ENCODE measurements at regions not wholly inside any gene's neighbourhood (a gene's known extent, or its start where the extent isn't known, plus 50 kb on each side); places are given as distances from the start of the nearest gene placed in this dataset.

DNA sequence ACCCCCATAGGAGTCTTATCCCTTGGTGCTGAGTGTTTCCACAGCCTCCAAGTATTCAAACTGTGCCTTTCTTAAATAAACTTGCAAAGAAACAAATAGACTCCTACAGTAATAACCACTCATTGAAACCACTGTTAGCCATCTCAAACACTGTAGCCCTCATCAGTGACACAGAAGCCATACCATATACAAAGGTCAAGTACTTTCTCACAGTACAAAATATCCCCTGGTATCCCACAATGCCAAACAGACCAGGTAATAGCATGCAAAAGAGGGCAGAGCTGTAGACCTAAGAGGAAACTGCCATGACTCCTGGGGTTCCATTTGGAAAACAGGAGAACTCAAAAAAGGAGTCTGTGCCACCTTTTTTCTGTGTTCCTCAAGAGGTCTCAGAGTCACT, 173.8 kb upstream of the PPP1R2C start:
- TF ChIP-seq, protein P1, sequence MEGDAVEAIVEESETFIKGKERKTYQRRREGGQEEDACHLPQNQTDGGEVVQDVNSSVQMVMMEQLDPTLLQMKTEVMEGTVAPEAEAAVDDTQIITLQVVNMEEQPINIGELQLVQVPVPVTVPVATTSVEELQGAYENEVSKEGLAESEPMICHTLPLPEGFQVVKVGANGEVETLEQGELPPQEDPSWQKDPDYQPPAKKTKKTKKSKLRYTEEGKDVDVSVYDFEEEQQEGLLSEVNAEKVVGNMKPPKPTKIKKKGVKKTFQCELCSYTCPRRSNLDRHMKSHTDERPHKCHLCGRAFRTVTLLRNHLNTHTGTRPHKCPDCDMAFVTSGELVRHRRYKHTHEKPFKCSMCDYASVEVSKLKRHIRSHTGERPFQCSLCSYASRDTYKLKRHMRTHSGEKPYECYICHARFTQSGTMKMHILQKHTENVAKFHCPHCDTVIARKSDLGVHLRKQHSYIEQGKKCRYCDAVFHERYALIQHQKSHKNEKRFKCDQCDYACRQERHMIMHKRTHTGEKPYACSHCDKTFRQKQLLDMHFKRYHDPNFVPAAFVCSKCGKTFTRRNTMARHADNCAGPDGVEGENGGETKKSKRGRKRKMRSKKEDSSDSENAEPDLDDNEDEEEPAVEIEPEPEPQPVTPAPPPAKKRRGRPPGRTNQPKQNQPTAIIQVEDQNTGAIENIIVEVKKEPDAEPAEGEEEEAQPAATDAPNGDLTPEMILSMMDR (IDR thresholded peaks at IDR 0.05; ENCODE audit: low read length) = no peak
- no peak for TF ChIP-seq EZH2 (optimal IDR thresholded peaks at IDR 0.05; ENCODE audit: low read depth, low read length)
- TF ChIP-seq EZH2phosphoT487 (IDR thresholded peaks at IDR 0.05; ENCODE audit: low read length) = no peak
- H3K36me3 ChIP-seq (replicated peaks; ENCODE audit: insufficient read depth, low read length) = no peaks in the 10 kb centered on the region
- H3K9me3 ChIP-seq (replicated peaks; ENCODE audit: insufficient read depth, low read length) = no peaks in the 10 kb centered on the region
- H3K27me3 ChIP-seq (replicated peaks; ENCODE audit: insufficient read depth, low read length) = no peaks in the 10 kb centered on the region
- no peak overlapping the region for H3K4me3 ChIP-seq (ENCODE audit: low read length)
- no peaks in the 10 kb centered on the region for H3K79me2 ChIP-seq (ENCODE audit: low read length)
- no peaks in the 10 kb centered on the region for H3F3A ChIP-seq (ENCODE audit: insufficient read depth, low read length)
- peaks cover 15% of the 10 kb centered on the region for H3K4me1 ChIP-seq (ENCODE audit: low read length)
- DNase-seq = no peak
- H3K9me2 ChIP-seq (replicated peaks; ENCODE audit: insufficient read depth, low read length) = no peaks in the 10 kb centered on the region
- H3K27ac ChIP-seq (ENCODE audit: low read length) = no peak overlapping the region
- H3K9ac ChIP-seq (ENCODE audit: low read length) = no peak overlapping the region
- H2AFZ ChIP-seq (ENCODE audit: low read length) = no peak overlapping the region
- H4K20me1 ChIP-seq (ENCODE audit: insufficient read depth, low read length) = no peaks in the 10 kb centered on the region
- no peak overlapping the region for H3K4me2 ChIP-seq (ENCODE audit: low read depth, low read length)

DNA sequence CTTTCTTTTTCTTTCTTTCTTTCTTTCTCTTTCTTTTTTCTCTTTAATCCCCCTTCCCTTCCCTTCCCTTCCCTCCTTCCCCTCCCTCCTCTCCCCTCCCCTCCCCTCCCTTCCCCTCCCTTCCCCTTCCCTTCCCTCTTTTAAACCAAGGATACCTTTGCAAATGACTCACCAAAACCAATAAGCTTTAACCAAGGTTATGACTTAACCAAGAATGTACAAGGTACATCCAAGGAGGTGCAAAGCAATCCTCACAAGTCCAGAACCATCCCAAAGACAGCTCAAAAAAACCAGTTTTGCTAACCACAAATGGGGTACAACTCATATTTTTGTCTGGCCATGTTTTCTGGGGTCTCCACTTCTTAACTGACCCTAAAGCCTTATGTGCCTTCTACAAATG, 174.7 kb upstream of the PPP1R2C start:
- Histone ChIP-seq H3F3A (ENCODE audit: insufficient read depth, low read length) (no peaks in the 10 kb centered on the region), H3K79me2 (ENCODE audit: low read length) (no peaks in the 10 kb centered on the region), H3K27me3 (replicated peaks; ENCODE audit: insufficient read depth, low read length) (no peaks in the 10 kb centered on the region), H3K27ac (ENCODE audit: low read length) (no peak overlapping the region), H3K4me1 (ENCODE audit: low read length) (peaks cover 15% of the 10 kb centered on the region), H2AFZ (ENCODE audit: low read length) (no peak overlapping the region), H3K4me3 (ENCODE audit: low read length) (no peak overlapping the region), H4K20me1 (ENCODE audit: insufficient read depth, low read length) (no peaks in the 10 kb centered on the region), H3K9ac (ENCODE audit: low read length) (no peak overlapping the region), H3K36me3 (replicated peaks; ENCODE audit: insufficient read depth, low read length) (no peaks in the 10 kb centered on the region), H3K4me2 (ENCODE audit: low read depth, low read length) (no peak overlapping the region), H3K9me3 (replicated peaks; ENCODE audit: insufficient read depth, low read length) (no peaks in the 10 kb centered on the region), H3K9me2 (replicated peaks; ENCODE audit: insufficient read depth, low read length) (no peaks in the 10 kb centered on the region)
- no peak for DNase-seq
- TF ChIP-seq, protein P1 (IDR thresholded peaks at IDR 0.05; ENCODE audit: low read length) = no peak
- TF ChIP-seq EZH2 (optimal IDR thresholded peaks at IDR 0.05; ENCODE audit: low read depth, low read length) (no peak), EZH2phosphoT487 (IDR thresholded peaks at IDR 0.05; ENCODE audit: low read length) (no peak)

DNA sequence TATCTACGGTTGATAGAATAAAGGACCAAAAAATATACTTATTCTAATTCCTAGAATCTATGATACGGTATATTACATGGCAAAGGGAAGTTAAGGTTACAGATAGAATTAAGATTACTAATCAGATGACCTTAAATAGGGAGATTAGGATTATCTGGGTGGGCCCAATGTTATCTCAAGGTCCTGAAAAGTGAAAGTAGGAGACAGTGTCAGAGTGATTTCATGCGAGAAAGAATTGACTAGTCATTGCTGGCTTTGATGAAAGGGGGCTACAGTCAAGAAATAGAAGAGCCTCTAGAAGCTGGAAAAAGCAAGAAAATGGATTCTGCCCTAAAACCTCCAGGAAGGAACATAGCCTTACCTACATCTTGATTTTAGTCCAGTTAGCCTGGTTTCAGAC, 176.9 kb upstream of the PPP1R2C start:
- no peak for DNase-seq
- Histone ChIP-seq H3K4me3 (ENCODE audit: low read length) (no peak overlapping the region), H3K4me2 (ENCODE audit: low read depth, low read length) (peak overlapping the region; percentile 29; the same call in 1 of the 2 replicates), H2AFZ (ENCODE audit: low read length) (no peak overlapping the region), H3K27ac (ENCODE audit: low read length) (peak overlapping the region; percentile 57; the same call in 1 of the 2 replicates), H3K9me2 (replicated peaks; ENCODE audit: insufficient read depth, low read length) (no peaks in the 10 kb centered on the region), H3K36me3 (replicated peaks; ENCODE audit: insufficient read depth, low read length) (no peaks in the 10 kb centered on the region), H3K9me3 (replicated peaks; ENCODE audit: insufficient read depth, low read length) (no peaks in the 10 kb centered on the region), H3K4me1 (ENCODE audit: low read length) (peaks cover 15% of the 10 kb centered on the region), H3K9ac (ENCODE audit: low read length) (peak overlapping the region; percentile 31; the same call in 1 of the 2 replicates), H4K20me1 (ENCODE audit: insufficient read depth, low read length) (no peaks in the 10 kb centered on the region), H3K79me2 (ENCODE audit: low read length) (no peaks in the 10 kb centered on the region), H3F3A (ENCODE audit: insufficient read depth, low read length) (no peaks in the 10 kb centered on the region), H3K27me3 (replicated peaks; ENCODE audit: insufficient read depth, low read length) (no peaks in the 10 kb centered on the region)
- TF ChIP-seq, protein P1 (IDR thresholded peaks at IDR 0.05; ENCODE audit: low read length) = no peak
- TF ChIP-seq EZH2 (optimal IDR thresholded peaks at IDR 0.05; ENCODE audit: low read depth, low read length) = no peak
- no peak for TF ChIP-seq EZH2phosphoT487 (IDR thresholded peaks at IDR 0.05; ENCODE audit: low read length)
